ENCODE measurements at regions not wholly inside any gene's neighbourhood (a gene's known extent, or its start where the extent isn't known, plus 50 kb on each side); places are given as distances from the start of the nearest gene placed in this dataset.
"Not testable (repeated sequence)": the region's sequence is repeated elsewhere in the genome, so short reads cannot be mapped to it uniquely, and the experiment has no call there.

DNA sequence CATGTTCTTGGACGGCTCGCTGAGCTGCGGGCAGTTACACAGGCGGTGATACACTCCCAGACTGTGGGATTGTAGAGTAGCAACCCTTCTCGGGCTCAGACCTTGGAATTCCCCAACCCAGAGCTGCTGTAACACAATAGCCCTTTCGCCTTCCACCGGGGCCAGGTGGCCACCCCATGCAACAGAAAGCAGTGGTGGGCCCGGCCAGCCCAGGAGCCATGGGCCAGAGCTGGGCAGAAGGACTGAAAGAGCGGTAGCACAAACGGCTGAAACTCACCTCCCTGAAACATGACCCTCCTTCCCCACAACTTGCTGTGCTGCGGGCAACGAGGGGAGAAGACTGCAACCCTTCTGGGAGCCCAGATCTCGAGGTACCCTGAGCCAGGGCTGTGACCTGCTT lies 429.0 kb downstream of the SLITRK1 start:
- CTCF ChIA-PET = no interaction called here
- TF ChIP-seq, protein P1, sequence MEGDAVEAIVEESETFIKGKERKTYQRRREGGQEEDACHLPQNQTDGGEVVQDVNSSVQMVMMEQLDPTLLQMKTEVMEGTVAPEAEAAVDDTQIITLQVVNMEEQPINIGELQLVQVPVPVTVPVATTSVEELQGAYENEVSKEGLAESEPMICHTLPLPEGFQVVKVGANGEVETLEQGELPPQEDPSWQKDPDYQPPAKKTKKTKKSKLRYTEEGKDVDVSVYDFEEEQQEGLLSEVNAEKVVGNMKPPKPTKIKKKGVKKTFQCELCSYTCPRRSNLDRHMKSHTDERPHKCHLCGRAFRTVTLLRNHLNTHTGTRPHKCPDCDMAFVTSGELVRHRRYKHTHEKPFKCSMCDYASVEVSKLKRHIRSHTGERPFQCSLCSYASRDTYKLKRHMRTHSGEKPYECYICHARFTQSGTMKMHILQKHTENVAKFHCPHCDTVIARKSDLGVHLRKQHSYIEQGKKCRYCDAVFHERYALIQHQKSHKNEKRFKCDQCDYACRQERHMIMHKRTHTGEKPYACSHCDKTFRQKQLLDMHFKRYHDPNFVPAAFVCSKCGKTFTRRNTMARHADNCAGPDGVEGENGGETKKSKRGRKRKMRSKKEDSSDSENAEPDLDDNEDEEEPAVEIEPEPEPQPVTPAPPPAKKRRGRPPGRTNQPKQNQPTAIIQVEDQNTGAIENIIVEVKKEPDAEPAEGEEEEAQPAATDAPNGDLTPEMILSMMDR (IDR thresholded peaks at IDR 0.05; ENCODE audit: insufficient read depth, low read length, missing control alignments) = no peak
- POLR2A ChIA-PET = no interaction called here
- no peak overlapping the region for H3K4me3 ChIP-seq (ENCODE audit: low read depth, low read length)
- no peak for DNase-seq (ENCODE audit: low read depth, low spot score)

DNA sequence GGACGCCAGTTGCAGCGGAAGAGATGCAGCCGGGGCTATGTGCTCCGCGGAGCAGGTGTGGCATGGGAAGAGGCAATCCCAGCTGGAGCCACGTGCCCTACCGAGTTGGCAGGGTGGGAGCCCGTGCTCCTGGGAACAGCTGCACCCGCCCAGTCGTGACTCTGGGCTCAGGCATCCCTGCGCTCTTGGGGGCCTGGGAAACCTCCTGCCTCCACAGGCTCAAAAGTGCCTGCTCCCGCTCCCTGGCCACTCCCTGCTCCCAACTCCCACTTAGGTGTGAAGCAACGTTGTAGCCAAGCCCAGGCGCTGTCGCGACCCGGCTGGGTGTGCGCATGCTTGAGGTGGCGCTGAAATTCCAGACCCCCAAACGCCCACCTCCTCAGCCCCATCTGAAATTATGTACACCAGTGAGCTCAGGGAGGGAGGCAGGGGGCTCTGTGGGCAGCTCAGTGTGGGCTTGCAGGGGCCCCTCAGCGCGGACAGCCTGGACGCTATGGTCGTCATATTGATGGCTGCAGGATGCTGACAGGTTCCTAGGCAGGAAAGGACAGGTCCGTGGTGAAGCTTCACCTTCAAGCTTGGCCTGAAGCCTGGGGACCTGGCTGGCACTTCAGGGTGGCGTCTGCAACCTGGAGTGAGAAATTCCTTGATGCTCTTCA lies 429.9 kb downstream of the SLITRK1 start:
- TF ChIP-seq, protein P1 (IDR thresholded peaks at IDR 0.05; ENCODE audit: insufficient read depth, low read length, missing control alignments) = no peak
- CTCF ChIA-PET = no interaction called here
- H3K4me3 ChIP-seq (ENCODE audit: low read depth, low read length) = no peak overlapping the region
- DNase-seq (ENCODE audit: low read depth, low spot score) = no peak
- POLR2A ChIA-PET = no interaction called here

DNA sequence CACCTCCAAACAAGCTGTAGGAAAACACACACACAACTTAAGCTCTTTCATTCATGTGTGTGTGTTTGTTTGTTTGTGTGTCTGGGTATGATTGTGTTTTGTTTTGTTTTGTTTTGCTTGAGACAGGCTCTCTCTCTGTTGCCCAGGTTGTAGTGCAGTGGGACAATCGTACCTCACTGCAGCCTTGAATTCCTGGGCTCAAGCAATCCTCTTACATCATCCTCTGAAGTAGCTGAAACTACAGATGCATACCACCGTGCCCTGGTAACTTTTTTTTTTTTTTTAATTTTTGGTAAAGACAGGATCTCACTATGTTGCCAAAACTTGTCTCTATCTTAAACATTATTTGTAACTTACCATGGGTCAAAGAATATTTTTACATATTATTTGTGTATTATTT lies 431.7 kb downstream of the SLITRK1 start:
- TF ChIP-seq, protein P1 (IDR thresholded peaks at IDR 0.05; ENCODE audit: insufficient read depth, low read length, missing control alignments) = no peak
- no peak overlapping the region for H3K4me3 ChIP-seq (ENCODE audit: low read depth, low read length)
- POLR2A ChIA-PET = no interaction called here
- CTCF ChIA-PET = no interaction called here
- DNase-seq (ENCODE audit: low read depth, low spot score) = no peak

DNA sequence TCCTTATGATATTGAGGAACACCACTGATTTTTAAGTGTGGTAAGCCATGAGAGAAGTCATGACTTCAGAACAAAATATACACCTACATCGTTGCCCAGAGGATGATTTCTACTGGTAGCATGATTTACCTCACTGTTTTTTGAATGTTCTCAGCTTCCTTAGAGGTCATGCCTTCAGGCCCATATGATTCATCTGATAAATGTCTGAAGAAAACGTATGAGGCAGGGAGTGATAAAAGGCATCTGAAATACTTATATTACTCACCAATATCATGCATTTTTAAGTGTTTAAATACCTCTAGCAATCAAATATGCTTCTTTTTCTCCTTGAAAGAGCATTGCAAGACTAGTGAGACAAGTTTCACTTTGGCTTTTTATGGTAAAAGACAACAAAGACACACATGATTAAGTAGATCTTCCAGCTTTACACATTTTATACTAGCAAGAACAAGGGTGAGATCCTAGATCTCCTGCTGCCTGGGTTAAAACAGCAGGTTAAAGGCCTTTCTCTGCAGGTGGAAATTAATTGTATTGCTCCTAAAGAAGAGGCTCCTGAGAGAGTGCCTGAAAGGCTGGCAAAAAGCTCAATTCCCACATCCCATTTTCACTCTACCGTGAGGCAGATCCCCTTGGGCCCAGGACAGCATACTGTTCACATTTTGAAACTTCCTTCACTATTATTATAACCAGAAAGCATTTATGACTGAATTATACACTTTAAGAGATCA lies 432.4 kb downstream of the SLITRK1 start:
- peak; percentile 65 for DNase-seq (ENCODE audit: low read depth, low spot score)
- CTCF ChIA-PET = no interaction called here
- POLR2A ChIA-PET = no interaction called here
- no peak overlapping the region for H3K4me3 ChIP-seq (ENCODE audit: low read depth, low read length)
- TF ChIP-seq, protein P1 (IDR thresholded peaks at IDR 0.05; ENCODE audit: insufficient read depth, low read length, missing control alignments) = no peak

DNA sequence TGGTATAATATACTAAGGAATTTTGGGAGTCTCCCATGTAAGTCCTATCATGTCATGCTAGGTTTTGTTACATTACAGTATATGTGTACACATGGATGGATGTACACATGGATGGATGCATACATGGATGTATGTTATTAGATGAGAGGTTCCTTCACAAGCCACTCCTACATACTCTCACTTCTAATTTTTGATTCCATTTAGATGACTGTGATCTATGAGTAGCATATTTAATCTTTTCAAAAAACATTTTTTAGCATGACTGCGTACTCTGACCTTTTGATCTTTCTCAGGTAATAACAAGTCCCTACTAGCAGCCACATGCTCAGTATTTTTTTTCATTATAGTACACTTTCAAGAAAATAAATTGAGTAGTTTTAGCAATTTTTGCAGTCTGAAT lies 441.8 kb downstream of the SLITRK1 start:
- ChIA-PET POLR2A (no interaction called here), CTCF (no interaction called here)
- TF ChIP-seq, protein P1 (IDR thresholded peaks at IDR 0.05; ENCODE audit: insufficient read depth, low read length, missing control alignments) = no peak
- no peak for DNase-seq (ENCODE audit: low read depth, low spot score)
- H3K4me3 ChIP-seq (ENCODE audit: low read depth, low read length) = no peak overlapping the region

DNA sequence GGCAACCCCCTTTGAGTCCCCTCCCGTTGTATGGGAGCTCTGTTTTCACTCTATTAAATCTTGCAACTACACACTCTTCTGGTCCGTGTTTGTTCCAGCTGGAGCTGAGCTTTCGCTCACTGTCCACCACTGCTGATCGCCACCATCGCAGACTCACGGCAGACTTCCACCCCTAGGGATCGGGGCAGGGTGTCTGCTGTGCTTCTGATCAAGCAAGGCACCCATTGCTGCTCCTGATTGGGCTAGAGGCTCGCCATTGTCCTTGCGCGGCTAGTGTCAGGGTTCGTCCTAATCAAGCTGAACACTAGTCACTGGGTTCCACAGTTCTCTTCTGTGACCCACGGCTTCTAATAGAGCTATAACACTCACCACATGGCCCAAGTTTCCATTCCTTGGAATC lies 442.8 kb downstream of the SLITRK1 start:
- DNase-seq (ENCODE audit: low read depth, low spot score); H3K4me3 ChIP-seq (ENCODE audit: low read depth, low read length); POLR2A ChIA-PET; CTCF ChIA-PET: not testable (repeated sequence)

DNA sequence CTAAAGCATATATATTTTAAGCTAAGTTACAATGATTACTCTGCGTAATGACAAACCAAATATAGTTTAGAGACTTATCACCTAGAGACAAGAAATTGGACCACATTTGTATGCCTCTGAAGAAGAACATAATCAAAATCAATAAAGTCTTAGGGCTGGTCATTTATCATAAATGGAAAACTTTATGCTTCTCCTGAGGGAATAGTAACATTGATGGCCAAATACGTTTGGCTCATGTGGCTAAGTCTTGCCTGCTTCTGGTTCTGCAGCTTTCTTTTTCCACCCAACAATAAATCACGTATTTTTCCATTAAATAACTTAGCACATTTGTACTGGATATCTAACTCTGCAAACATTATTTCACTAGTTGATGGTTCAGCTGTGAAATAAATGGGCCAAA lies 458.4 kb downstream of the SLITRK1 start:
- POLR2A ChIA-PET = no interaction called here
- CTCF ChIA-PET = no interaction called here
- no peak for DNase-seq (ENCODE audit: low read depth, low spot score)
- H3K4me3 ChIP-seq (ENCODE audit: low read depth, low read length) = no peak overlapping the region
- TF ChIP-seq, protein P1 (IDR thresholded peaks at IDR 0.05; ENCODE audit: insufficient read depth, low read length, missing control alignments) = no peak
